ENCODE measurements at regions not wholly inside any gene's neighbourhood (a gene's known extent, or its start where the extent isn't known, plus 50 kb on each side); places are given as distances from the start of the nearest gene placed in this dataset.

DNA sequence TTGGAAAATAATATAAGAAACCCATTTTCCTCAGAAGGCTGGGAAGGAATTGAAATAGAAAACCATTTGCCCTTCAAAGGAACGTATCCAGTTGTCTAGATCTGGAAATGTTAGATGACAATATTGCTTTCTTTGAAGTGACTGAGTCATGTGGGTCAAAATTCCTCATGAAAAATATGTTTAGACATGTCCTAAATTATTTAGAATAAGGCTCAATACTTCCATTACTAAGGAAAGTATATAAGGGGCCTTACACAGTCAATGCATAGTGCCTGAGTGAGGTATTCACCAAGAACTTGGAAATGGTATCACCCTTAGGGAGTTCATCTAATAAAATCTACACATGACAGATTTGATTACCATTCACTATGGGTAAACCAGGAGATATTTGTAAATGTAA, 619.8 kb upstream of the KCNMB2 start:
- TF ChIP-seq, protein P1, sequence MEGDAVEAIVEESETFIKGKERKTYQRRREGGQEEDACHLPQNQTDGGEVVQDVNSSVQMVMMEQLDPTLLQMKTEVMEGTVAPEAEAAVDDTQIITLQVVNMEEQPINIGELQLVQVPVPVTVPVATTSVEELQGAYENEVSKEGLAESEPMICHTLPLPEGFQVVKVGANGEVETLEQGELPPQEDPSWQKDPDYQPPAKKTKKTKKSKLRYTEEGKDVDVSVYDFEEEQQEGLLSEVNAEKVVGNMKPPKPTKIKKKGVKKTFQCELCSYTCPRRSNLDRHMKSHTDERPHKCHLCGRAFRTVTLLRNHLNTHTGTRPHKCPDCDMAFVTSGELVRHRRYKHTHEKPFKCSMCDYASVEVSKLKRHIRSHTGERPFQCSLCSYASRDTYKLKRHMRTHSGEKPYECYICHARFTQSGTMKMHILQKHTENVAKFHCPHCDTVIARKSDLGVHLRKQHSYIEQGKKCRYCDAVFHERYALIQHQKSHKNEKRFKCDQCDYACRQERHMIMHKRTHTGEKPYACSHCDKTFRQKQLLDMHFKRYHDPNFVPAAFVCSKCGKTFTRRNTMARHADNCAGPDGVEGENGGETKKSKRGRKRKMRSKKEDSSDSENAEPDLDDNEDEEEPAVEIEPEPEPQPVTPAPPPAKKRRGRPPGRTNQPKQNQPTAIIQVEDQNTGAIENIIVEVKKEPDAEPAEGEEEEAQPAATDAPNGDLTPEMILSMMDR (conservative IDR thresholded peaks at IDR 0.05; ENCODE audit: low read depth) = no peak
- ChIA-PET POLR2A (ENCODE audit: low non-redundant PET) (no interaction called here), CTCF (no interaction called here)
- DNase-seq (ENCODE audit: low spot score) = no peak
- no peak overlapping the region for H3K27ac ChIP-seq

DNA sequence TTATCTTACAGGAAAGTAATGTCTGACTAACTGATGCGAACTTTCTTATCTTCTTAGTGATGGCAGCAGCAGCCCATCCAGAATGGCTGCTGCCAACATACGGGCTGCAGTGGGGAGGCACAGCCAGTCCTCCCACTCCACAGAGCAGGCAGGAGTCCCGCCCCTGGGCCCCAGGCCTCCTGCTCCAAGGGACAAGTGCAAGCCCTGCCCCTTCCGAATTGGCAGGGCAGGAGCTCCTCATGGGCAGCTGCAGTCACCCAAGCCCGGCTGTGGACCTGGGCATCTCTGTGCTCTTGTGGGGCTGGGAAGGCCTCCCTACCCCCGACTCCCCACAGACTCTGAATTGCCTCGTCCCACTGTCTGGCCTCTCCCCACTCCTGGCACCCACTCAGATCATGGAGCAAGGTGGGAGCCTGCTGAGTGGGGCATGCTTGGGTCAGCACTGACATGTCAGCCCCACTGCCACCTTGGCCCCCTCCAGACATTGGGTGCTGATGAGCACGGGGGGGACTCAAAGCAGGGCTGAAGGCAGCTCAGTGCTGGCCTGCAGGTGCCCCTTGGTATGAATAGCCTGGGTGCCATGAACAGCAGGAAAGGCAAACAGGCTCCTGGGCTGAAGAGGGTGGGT, 618.9 kb upstream of the KCNMB2 start:
- no peak overlapping the region for H3K27ac ChIP-seq
- ChIA-PET CTCF (interaction anchor here (0.6 kb wide), 1 partner anchor 40 kb away, joined by 3 read pairs; no protein-coding TSS in a partner anchor), POLR2A (ENCODE audit: low non-redundant PET) (no interaction called here)
- no peak for DNase-seq (ENCODE audit: low spot score)
- TF ChIP-seq, protein P1 (conservative IDR thresholded peaks at IDR 0.05; ENCODE audit: low read depth) = no peak

- no peak overlapping the region for H3K27ac ChIP-seq
- TF ChIP-seq, protein P1 (conservative IDR thresholded peaks at IDR 0.05; ENCODE audit: low read depth) = no peak
- DNase-seq (ENCODE audit: low spot score) = no peak
- ChIA-PET POLR2A (ENCODE audit: low non-redundant PET) (no interaction called here), CTCF (no interaction called here)
These were observed 615.1 kb upstream of the KCNMB2 start for GRCh38 chr3:177921153-177921552.

DNA sequence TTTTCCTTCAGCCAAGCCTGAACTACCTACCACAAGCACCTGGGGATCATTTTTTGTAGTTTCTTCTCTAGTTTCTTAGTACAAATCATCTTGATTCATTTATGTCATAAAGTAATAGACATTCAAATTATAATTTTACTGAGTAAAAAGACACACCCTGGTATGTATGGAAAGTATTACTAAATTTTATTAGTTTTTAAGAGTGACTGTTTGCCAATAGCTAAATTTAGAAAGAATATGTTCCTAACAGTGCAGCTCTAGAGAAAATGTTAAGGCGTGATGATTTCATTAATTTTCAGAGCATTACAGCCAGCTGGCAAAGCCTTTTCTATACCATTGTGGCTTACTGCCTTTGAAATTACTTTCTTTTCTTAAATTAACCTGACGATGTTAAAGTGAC, 612.0 kb upstream of the KCNMB2 start:
- CTCF ChIA-PET = interaction anchor here (0.5 to 0.6 kb wide), 2 partner anchors 17 to 166 kb away, joined by 3 to 4 read pairs; no protein-coding TSS in a partner anchor
- DNase-seq (ENCODE audit: low spot score) = no peak
- no peak overlapping the region for H3K27ac ChIP-seq
- POLR2A ChIA-PET (ENCODE audit: low non-redundant PET) = no interaction called here
- TF ChIP-seq, protein P1 (conservative IDR thresholded peaks at IDR 0.05; ENCODE audit: low read depth) = no peak

DNA sequence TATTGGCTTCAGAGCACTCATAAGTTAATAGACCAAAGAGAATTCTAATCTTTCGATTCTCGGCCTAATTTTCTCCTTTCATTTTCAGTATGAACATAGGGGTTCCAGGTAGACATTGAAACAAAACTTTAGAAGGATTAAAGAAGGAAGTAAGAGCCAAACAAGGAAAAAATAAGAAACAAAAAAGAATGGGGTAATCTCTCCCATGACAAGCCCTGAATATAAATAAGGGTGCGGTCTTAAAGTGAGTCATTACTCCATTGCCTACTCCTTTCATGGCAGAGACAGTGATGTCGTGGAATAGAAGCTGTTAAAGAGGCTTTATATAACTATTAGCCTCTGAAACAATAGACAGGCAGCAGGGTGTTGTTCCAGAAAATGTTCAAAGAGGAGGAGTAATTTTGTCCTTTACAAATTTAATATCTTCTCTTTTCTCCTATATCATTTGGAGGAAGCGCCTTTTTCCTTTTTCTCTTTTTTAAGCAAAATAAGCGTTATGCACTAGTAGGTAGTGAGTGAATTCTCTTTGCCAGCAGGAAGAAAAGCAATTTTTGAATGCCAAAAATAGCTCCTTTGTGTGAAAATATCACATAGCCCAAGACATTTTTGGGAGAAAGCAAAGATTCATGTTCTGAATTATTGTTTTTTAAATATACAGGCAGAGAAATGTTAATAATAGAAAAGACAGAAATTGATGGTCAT, 607.9 kb upstream of the KCNMB2 start:
- TF ChIP-seq, protein P1 (conservative IDR thresholded peaks at IDR 0.05; ENCODE audit: low read depth) = no peak
- DNase-seq (ENCODE audit: low spot score) = peak; percentile 81
- ChIA-PET CTCF (interaction anchor here (0.5 kb wide), 1 partner anchor 1505 kb away, joined by 3 read pairs; no protein-coding TSS in a partner anchor), POLR2A (ENCODE audit: low non-redundant PET) (no interaction called here)
- H3K27ac ChIP-seq = no peak overlapping the region

GRCh38 chr3:177929310-177929709, 606.9 kb upstream of the KCNMB2 start:
- DNase-seq (ENCODE audit: low spot score) = no peak
- H3K27ac ChIP-seq = no peak overlapping the region
- POLR2A ChIA-PET (ENCODE audit: low non-redundant PET) = no interaction called here
- TF ChIP-seq, protein P1 (conservative IDR thresholded peaks at IDR 0.05; ENCODE audit: low read depth) = no peak
- CTCF ChIA-PET = no interaction called here

Data from RWPE1 (cell line).